Neural crest cell (in vitro differentiated cells): ENCODE measurements at regions not wholly inside any gene's neighbourhood (a gene's known extent, or its start where the extent isn't known, plus 50 kb on each side); places are given as distances from the start of the nearest gene placed in this dataset.

Source experiments
- DNase-seq: peaks from one replicate; pipeline ENCODE4 v3.0.0; 2021; ENCODE audit warnings: low read depth, mixed read lengths, low spot score
- H3K27ac Mint-ChIP-seq: one replicate; pipeline ENCODE4 v1.8.0; 2021; ENCODE audit warnings: mild to moderate bottlenecking, mixed read lengths; ENCODE audit not compliant: unreplicated experiment
- H3K27me3 Mint-ChIP-seq: 2 replicates; pipeline ENCODE4 v1.8.0; 2021; ENCODE audit warnings: low read depth, mild to moderate bottlenecking, mixed read lengths
- H3K36me3 Mint-ChIP-seq: 2 replicates; pipeline ENCODE4 v1.8.0; 2021; ENCODE audit warnings: low read depth, mild to moderate bottlenecking, mixed read lengths
- H3K4me1 Mint-ChIP-seq: 2 replicates; pipeline ENCODE4 v1.8.0; 2021; ENCODE audit warnings: mixed read lengths
- H3K4me3 Mint-ChIP-seq: one replicate; pipeline ENCODE4 v1.8.0; 2021; ENCODE audit warnings: mild to moderate bottlenecking, mixed read lengths
- H3K9me3 Mint-ChIP-seq: 2 replicates; pipeline ENCODE4 v1.8.0; 2021; ENCODE audit warnings: mixed read lengths
- CTCF ChIP-seq: fragments of 200-600 bp; sonication (generic); conservative IDR thresholded peaks from 2 replicates; pipeline ENCODE4 v1.5.0; 2021; ENCODE audit warnings: antibody characterized with exemption, mild to moderate bottlenecking

DNA sequence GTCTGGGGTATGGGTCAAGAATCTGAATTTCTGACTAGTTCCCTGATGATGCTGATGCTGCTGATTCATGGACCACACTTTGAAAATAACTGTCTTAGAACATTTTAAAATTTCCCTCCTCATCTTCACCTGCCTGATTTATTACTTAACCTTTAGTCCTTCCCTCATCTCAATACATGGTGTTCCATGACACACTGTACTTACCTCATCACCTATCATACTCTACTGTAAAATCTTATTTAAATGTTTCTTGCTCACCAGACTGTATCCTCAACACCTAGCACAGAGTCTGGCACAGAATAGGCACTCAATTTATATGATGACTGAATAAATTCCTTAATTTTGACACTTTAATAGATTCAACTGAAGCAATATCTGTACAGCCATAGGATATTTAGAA lies 95.7 kb downstream of the FAM161A start:
- peaks cover 4% of the 10 kb centered on the region for H3K4me1 Mint-ChIP-seq
- no peak for DNase-seq
- H3K9me3 Mint-ChIP-seq: peaks cover 10% of the 10 kb centered on the region
- H3K4me3 Mint-ChIP-seq: no peak overlapping the region
- no peak overlapping the region for H3K27ac Mint-ChIP-seq
- peaks cover 4% of the 10 kb centered on the region for H3K36me3 Mint-ChIP-seq
- TF ChIP-seq CTCF: no peak
- no peaks in the 10 kb centered on the region for H3K27me3 Mint-ChIP-seq

- peaks cover 10% of the 10 kb centered on the region for H3K9me3 Mint-ChIP-seq
- H3K4me3 Mint-ChIP-seq: no peak overlapping the region
- no peak for DNase-seq
- H3K27ac Mint-ChIP-seq: no peak overlapping the region
- TF ChIP-seq CTCF: no peak
- peaks cover 2% of the 10 kb centered on the region for H3K4me1 Mint-ChIP-seq
- peaks cover 4% of the 10 kb centered on the region for H3K36me3 Mint-ChIP-seq
- no peaks in the 10 kb centered on the region for H3K27me3 Mint-ChIP-seq
Measured at GRCh38 chr2:61753512-61753911, 100.3 kb downstream of the FAM161A start.

DNA sequence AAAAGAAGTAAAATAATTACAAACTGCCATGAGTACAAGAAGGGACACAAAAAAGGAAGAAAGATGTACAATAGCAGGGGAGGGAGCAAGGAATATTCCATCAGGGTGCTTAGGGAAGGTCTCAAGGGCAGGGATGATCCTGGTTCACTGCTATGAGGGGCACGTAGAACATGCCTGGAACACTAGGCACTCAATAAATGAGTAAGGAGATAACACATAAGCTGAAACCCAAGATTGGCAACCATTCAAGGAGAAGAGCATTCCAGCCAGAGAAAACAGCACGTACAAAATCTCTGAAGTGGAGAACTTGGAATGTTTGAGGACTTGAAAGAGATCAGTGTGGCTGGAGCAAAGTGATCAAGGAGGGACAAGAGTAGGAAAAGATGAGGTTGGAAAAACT lies 103.2 kb downstream of the FAM161A start:
- Mint-ChIP-seq H3K4me1 (peaks cover 8% of the 10 kb centered on the region), H3K27me3 (no peaks in the 10 kb centered on the region), H3K36me3 (no peaks in the 10 kb centered on the region), H3K4me3 (no peak overlapping the region), H3K27ac (no peak overlapping the region), H3K9me3 (peaks cover 6% of the 10 kb centered on the region)
- TF ChIP-seq CTCF: no peak
- no peak for DNase-seq

- Mint-ChIP-seq H3K27ac (no peak overlapping the region), H3K36me3 (no peaks in the 10 kb centered on the region), H3K4me3 (no peak overlapping the region), H3K9me3 (no peaks in the 10 kb centered on the region), H3K27me3 (no peaks in the 10 kb centered on the region), H3K4me1 (no peaks in the 10 kb centered on the region)
- TF ChIP-seq CTCF: no peak
- DNase-seq: no peak
Measured at GRCh38 chr2:61742955-61743354, 110.9 kb downstream of the FAM161A start.

DNA sequence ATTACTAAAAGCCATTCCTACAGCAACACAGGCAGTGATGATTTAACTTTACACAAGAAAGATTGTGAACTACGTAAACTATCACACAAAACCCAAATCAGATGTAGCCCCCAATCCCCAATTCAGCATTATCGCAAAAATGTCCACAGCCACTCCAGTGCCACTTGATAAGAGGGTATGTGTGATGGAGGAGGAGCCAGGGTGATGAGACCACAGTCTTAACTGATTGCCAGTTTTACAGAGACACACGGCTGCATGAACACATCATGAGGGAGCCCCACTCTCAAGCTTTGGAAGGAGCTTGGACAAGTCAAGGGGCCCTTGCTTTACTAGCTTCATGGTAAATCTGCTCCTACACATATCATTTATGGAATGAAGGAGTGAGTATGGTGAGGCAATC lies 116.0 kb downstream of the FAM161A start:
- Mint-ChIP-seq H3K36me3 (no peaks in the 10 kb centered on the region), H3K27me3 (no peaks in the 10 kb centered on the region), H3K27ac (no peak overlapping the region), H3K4me3 (no peak overlapping the region), H3K4me1 (no peaks in the 10 kb centered on the region), H3K9me3 (no peaks in the 10 kb centered on the region)
- DNase-seq: no peak
- TF ChIP-seq CTCF: no peak

DNA sequence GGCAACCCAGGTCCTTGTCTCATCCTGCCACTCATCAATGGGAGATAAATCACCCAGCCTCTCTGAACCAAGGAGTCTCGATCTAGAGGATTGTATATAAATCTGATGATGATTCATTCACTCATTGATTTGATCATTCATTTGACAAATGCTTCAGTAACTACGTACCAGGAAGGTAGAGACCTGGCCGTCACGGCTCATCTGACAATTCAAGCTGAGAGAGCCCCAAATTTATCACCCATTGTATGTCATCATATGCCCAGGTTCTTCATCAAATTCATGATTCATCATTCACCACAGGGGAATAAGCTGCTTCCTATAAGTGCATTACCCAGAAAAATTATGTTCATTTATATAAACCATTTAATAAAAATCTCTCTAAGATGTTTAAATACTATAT lies 116.9 kb downstream of the FAM161A start:
- H3K27me3 Mint-ChIP-seq: no peaks in the 10 kb centered on the region
- H3K4me3 Mint-ChIP-seq: no peak overlapping the region
- H3K36me3 Mint-ChIP-seq: no peaks in the 10 kb centered on the region
- H3K4me1 Mint-ChIP-seq: no peaks in the 10 kb centered on the region
- no peaks in the 10 kb centered on the region for H3K9me3 Mint-ChIP-seq
- no peak overlapping the region for H3K27ac Mint-ChIP-seq
- no peak for TF ChIP-seq CTCF
- DNase-seq: no peak
